ENCODE measurements at regions not wholly inside any gene's neighbourhood (a gene's known extent, or its start where the extent isn't known, plus 50 kb on each side); places are given as distances from the start of the nearest gene placed in this dataset.

DNA sequence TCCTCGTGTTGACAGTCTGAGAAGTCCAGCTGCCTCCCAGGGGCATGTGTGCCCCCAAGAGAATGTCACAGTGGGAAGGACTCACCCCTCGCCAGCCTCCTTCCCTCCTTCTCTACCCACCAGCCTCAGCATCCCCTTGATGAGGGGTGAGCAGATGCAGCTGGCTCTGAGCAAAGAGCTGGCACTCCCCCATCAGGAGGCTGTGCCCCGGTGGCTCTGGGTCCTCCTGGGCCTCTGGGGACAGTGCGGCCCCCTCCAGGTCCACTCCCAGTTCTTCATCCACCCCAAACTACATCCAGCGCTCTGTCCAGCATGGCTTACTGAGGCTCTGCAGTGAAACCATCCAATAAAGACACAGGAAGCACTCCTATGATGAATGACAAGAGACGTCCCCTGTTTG lies 210.4 kb downstream of the BRD1 start:
- no peak overlapping the region for H3K4me2 ChIP-seq (ENCODE audit: low read length)
- no TSS peak for BruUV-seq (replicated peaks)
- ATAC-seq (no peak), DNase-seq (ENCODE audit: low read depth, low spot score) (no peak)
- H3K9ac ChIP-seq (ENCODE audit: low read length), result no peak overlapping the region
- no peaks in the 10 kb centered on the region for H4K20me1 ChIP-seq (ENCODE audit: insufficient read depth)
- intact Hi-C loops (cut with micrococcal nuclease), result no loop called here
- POLR2A ChIA-PET, result no interaction called here
- H3K4me3 ChIP-seq (replicated peaks in 1 of 2; ENCODE audit: low read depth in 1 of 2, low read length in 2 of 2), result no peak overlapping the region
- no peaks in the 10 kb centered on the region for H3K9me2 ChIP-seq (ENCODE audit: insufficient read depth)
- H2AFZ ChIP-seq (ENCODE audit: low read depth, low read length, poor library complexity, severe bottlenecking), result no peak overlapping the region
- no peaks in the 10 kb centered on the region for H3K9me3 ChIP-seq (ENCODE audit: control insufficient read depth in 1 of 2, insufficient read depth in 1 of 2, low read depth in 1 of 2, low read length in 2 of 2)
- RAD21 ChIA-PET (ENCODE audit: low non-redundant PET in 1 of 2, low total read pairs in 2 of 2, uncharacterized antibody in 2 of 2, unreplicated experiment in 2 of 2), result no interaction called here
- CTCF ChIA-PET, result no interaction called here
- no peaks in the 10 kb centered on the region for H3K4me1 ChIP-seq (ENCODE audit: control insufficient read depth in 1 of 2, insufficient read depth in 2 of 2, low read length in 2 of 2)
- no peak for TF ChIP-seq CEBPB (IDR thresholded peaks at IDR 0.05; ENCODE audit: low read depth)
- no peak for TF ChIP-seq ZBTB33 (IDR thresholded peaks at IDR 0.05; ENCODE audit: extremely low read depth, insufficient replicate concordance, low read length)
- TF ChIP-seq SIN3A (IDR thresholded peaks at IDR 0.05; ENCODE audit: low read depth), result no peak
- TF ChIP-seq ELF1 (IDR thresholded peaks at IDR 0.05; ENCODE audit: borderline replicate concordance, low read depth), result no peak
- TF ChIP-seq SP1 (IDR thresholded peaks at IDR 0.05; ENCODE audit: low read depth), result no peak
- TF ChIP-seq EZH2 (IDR thresholded peaks at IDR 0.05), result no peak
- no peak for TF ChIP-seq TCF7L2 (IDR thresholded peaks at IDR 0.05; ENCODE audit: borderline replicate concordance, extremely low read depth, insufficient read depth, insufficient read length)
- TF ChIP-seq POLR2A (IDR thresholded peaks at IDR 0.05; ENCODE audit: borderline replicate concordance, extremely low read depth, insufficient read depth, insufficient read length), result no peak
- no peak for TF ChIP-seq MAX (IDR thresholded peaks at IDR 0.05)
- TF ChIP-seq JUND (IDR thresholded peaks at IDR 0.05), result no peak
- H3K27ac ChIP-seq (ENCODE audit: low read depth, low read length), result no peak overlapping the region
- 0 out of 2 replicates have a peak, but pooled peaks cover 8% of the 10 kb centered on the region for H3K27me3 ChIP-seq (ENCODE audit: insufficient read depth, low read length)
- peaks cover 65% of the 10 kb centered on the region for H3K79me2 ChIP-seq (ENCODE audit: insufficient read depth, low read length)
- H3K36me3 ChIP-seq (ENCODE audit: control insufficient read depth in 1 of 2, insufficient read depth in 2 of 2, low read length in 2 of 2), result no peaks in the 10 kb centered on the region
